Right atrium auricular region (tissue), 2 donors: ENCODE measurements at regions not wholly inside any gene's neighbourhood (a gene's known extent, or its start where the extent isn't known, plus 50 kb on each side); places are given as distances from the start of the nearest gene placed in this dataset.

Source experiments
- DNase-seq: peaks from one replicate; pipeline ENCODE4 v3.0.0-alpha.2; 2019; ENCODE audit warnings: low spot score
- H3K27ac ChIP-seq, 2 donors: fragments of 200-600 bp; sonication (generic); 1 replicate in 1 of 2; 2 replicates in 1 of 2; pipeline ENCODE4 v1.5.1; 2016 to 2019
- H3K27me3 ChIP-seq, 2 donors: fragments of 200-600 bp; sonication (generic); one replicate each; pipeline versions ENCODE4 v1.5.1 to v1.6.0; 2017 to 2019
- H3K36me3 ChIP-seq: fragments of 200-600 bp; sonication (generic); one replicate; pipeline ENCODE4 v1.5.1; 2016
- H3K4me1 ChIP-seq, 2 donors: fragments of 200-600 bp; sonication (generic); one replicate each; pipeline versions ENCODE4 v1.5.1 to v1.6.0; 2017 to 2019
- H3K4me3 ChIP-seq, 2 donors: fragments of 200-600 bp; sonication (generic); 1 replicate in 1 of 2; 2 replicates in 1 of 2; pipeline ENCODE4 v1.5.1; 2017 to 2019; ENCODE audit warnings: mild to moderate bottlenecking in 1 of 2, moderate library complexity in 1 of 2
- H3K9me3 ChIP-seq, 2 donors: fragments of 200-600 bp; sonication (generic); one replicate each; pipeline ENCODE4 v1.5.1; 2019
- TF ChIP-seq, protein P1 (sequence below), 2 donors: fragments of 200-600 bp; sonication (generic); IDR thresholded peaks; one replicate each; pipeline ENCODE4 v1.5.1; 2019; ENCODE audit warnings: antibody characterized with exemption in 2 of 2

GRCh38 chr14:88937706-88938105 is 113.3 kb downstream of the TTC8 start:
- no peak overlapping the region for H3K4me3 ChIP-seq
- H3K36me3 ChIP-seq = no peaks in the 10 kb centered on the region
- H3K27me3 ChIP-seq = no peaks in the 10 kb centered on the region
- no peaks in the 10 kb centered on the region for H3K9me3 ChIP-seq
- H3K4me1 ChIP-seq = no peaks in the 10 kb centered on the region
- TF ChIP-seq, protein P1, sequence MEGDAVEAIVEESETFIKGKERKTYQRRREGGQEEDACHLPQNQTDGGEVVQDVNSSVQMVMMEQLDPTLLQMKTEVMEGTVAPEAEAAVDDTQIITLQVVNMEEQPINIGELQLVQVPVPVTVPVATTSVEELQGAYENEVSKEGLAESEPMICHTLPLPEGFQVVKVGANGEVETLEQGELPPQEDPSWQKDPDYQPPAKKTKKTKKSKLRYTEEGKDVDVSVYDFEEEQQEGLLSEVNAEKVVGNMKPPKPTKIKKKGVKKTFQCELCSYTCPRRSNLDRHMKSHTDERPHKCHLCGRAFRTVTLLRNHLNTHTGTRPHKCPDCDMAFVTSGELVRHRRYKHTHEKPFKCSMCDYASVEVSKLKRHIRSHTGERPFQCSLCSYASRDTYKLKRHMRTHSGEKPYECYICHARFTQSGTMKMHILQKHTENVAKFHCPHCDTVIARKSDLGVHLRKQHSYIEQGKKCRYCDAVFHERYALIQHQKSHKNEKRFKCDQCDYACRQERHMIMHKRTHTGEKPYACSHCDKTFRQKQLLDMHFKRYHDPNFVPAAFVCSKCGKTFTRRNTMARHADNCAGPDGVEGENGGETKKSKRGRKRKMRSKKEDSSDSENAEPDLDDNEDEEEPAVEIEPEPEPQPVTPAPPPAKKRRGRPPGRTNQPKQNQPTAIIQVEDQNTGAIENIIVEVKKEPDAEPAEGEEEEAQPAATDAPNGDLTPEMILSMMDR (IDR thresholded peaks at IDR 0.05) = no peak
- DNase-seq = no peak
- H3K27ac ChIP-seq = no peak overlapping the region

DNA sequence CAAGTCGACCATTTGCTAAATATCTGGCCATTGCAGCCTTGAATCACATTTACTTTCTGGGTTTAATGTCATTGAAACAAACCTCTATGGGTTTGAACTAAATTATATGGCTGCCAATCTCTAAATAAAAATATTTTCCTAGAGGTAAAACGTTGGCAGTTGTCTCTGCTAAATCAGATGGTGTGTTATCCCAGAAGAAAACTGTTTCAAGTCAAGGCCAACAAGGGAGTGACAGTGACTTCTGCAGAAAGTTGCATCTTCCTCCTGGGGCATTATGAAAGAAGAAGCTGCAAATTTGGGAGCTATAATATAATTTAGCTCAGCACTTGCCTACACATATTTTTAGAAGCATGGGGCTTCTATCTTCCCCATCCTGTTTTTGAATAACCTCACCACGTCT is 116.2 kb downstream of the TTC8 start:
- Histone ChIP-seq H3K4me1 (no peaks in the 10 kb centered on the region), H3K27me3 (no peaks in the 10 kb centered on the region)
- DNase-seq = no peak

DNA sequence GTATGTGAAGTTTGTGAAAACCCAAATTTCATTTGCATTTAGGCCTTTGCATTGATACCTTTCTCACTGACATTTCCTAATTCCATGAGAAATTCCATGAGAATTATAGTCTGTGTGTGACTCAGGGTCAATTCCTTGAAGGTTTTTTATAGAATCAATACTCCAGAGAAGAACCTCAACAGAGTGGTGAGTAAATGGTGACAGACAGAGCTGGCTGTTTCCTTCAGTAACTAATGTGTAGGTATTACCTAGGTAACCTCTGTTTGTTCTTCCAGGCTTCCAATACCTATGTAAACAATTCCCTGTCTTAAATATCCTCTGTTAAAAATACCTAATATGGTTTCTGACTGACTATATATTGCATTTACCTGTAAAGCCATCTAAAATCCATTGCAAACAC is 117.0 kb downstream of the TTC8 start:
- H3K4me1 ChIP-seq = no peaks in the 10 kb centered on the region
- no peak overlapping the region for H3K4me3 ChIP-seq
- H3K36me3 ChIP-seq = no peaks in the 10 kb centered on the region
- no peak overlapping the region for H3K27ac ChIP-seq
- no peaks in the 10 kb centered on the region for H3K27me3 ChIP-seq
- H3K9me3 ChIP-seq = no peaks in the 10 kb centered on the region
- TF ChIP-seq, protein P1 (IDR thresholded peaks at IDR 0.05) = no peak
- no peak for DNase-seq

More for the DNA sequence above, 116.2 kb downstream of the TTC8 start:
- no peak overlapping the region for H3K27ac ChIP-seq
- TF ChIP-seq, protein P1 (IDR thresholded peaks at IDR 0.05) = no peak
- H3K36me3 ChIP-seq = no peaks in the 10 kb centered on the region
- no peak overlapping the region for H3K4me3 ChIP-seq
- no peaks in the 10 kb centered on the region for H3K9me3 ChIP-seq

GRCh38 chr14:88947646-88948598 is 123.5 kb downstream of the TTC8 start:
- no peaks in the 10 kb centered on the region for H3K27me3 ChIP-seq
- H3K4me3 ChIP-seq = no peak overlapping the region
- no peak overlapping the region for H3K27ac ChIP-seq
- TF ChIP-seq, protein P1 (IDR thresholded peaks at IDR 0.05) = no peak
- no peak for DNase-seq
- H3K36me3 ChIP-seq = no peaks in the 10 kb centered on the region
- H3K9me3 ChIP-seq = no peaks in the 10 kb centered on the region
- H3K4me1 ChIP-seq = no peaks in the 10 kb centered on the region

GRCh38 chr14:88950069-88950468 is 125.6 kb downstream of the TTC8 start:
- H3K27me3 ChIP-seq = no peaks in the 10 kb centered on the region

More at GRCh38 chr14:88950069-88950468, 125.6 kb downstream of the TTC8 start:
- Histone ChIP-seq H3K9me3 (no peaks in the 10 kb centered on the region), H3K27ac (no peak overlapping the region), H3K4me1 (no peaks in the 10 kb centered on the region), H3K36me3 (no peaks in the 10 kb centered on the region), H3K4me3 (no peak overlapping the region)
- TF ChIP-seq, protein P1 (IDR thresholded peaks at IDR 0.05) = no peak
- no peak for DNase-seq
